ENCODE measurements at regions not wholly inside any gene's neighbourhood (a gene's known extent, or its start where the extent isn't known, plus 50 kb on each side); places are given as distances from the start of the nearest gene placed in this dataset.
"Not testable (repeated sequence)": the region's sequence is repeated elsewhere in the genome, so short reads cannot be mapped to it uniquely, and the experiment has no call there.

DNA sequence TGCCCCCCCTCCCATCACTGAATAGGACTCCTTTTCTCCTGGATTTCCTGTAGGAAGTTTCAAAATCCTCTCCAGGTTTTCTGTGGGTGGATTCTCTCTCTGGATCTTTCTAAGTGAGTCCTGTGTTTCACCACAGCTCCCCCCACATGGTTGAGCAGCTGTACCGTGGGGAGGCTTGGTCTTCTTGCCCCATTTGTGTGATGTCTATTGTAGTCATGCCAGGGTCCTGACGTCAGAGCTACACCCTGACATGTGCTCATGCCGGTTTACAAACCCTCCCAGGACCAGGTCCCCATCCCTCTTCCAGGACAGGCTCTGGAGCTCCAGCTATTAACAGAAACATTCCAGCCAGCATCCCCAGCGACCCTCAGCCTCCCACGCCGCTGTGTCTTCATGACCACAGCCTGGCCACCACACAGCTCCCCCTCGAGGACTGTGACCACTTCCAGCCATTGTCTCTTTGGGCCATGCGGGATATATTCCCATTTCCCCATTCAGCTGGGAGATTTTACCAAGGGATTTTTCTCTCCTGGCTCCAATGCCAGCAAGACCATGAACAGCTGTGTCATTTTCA lies 331.6 kb downstream of the CACNA1B start:
- H4K91ac ChIP-seq (ENCODE audit: low read depth, low read length, poor library complexity); H3K27me3 ChIP-seq (ENCODE audit: control insufficient read depth in 3 of 3, insufficient read depth in 3 of 3, low read depth in 1 of 3, low read length in 3 of 3); H3K79me1 ChIP-seq (ENCODE audit: low read depth, low read length); H2BK12ac ChIP-seq (ENCODE audit: low read length); DNase-seq (ENCODE audit: low spot score); H3K14ac ChIP-seq (ENCODE audit: low read length); H3K23ac ChIP-seq (ENCODE audit: low read depth, low read length, poor library complexity); H3K4me3 ChIP-seq (ENCODE audit: low read length in 2 of 2); H3K27ac ChIP-seq (replicated peaks; ENCODE audit: low read length); H2BK120ac ChIP-seq (ENCODE audit: low read depth, low read length); H3K4me2 ChIP-seq (ENCODE audit: insufficient read depth, low read length, poor library complexity, severe bottlenecking); H3K36me3 ChIP-seq (replicated peaks in 1 of 2; ENCODE audit: control insufficient read depth in 2 of 2, insufficient read depth in 2 of 2, low read length in 2 of 2); H3K4me1 ChIP-seq (ENCODE audit: control insufficient read depth in 2 of 2, insufficient read depth in 1 of 2, low read depth in 1 of 2, low read length in 2 of 2); H2AFZ ChIP-seq (ENCODE audit: low read length); H3K18ac ChIP-seq (ENCODE audit: low read length); H2AK5ac ChIP-seq (ENCODE audit: low read depth, low read length); H3K4ac ChIP-seq (ENCODE audit: low read length); H2BK15ac ChIP-seq (ENCODE audit: low read length); H3K9ac ChIP-seq (ENCODE audit: low read depth, low read length, poor library complexity); H4K8ac ChIP-seq (ENCODE audit: low read depth, low read length); H3K9me3 ChIP-seq (replicated peaks in 1 of 2; ENCODE audit: control insufficient read depth in 2 of 2, insufficient read depth in 1 of 2, low read depth in 1 of 2, low read length in 2 of 2); H2BK5ac ChIP-seq (ENCODE audit: low read length): not testable (repeated sequence)
- no CpG with 5 or more reads among the region's 8 CpGs for WGBS, 2 donors (ENCODE audit: extremely low coverage in 2 of 2, insufficient read length in 2 of 2, insufficient replicate concordance in 1 of 2)

DNA sequence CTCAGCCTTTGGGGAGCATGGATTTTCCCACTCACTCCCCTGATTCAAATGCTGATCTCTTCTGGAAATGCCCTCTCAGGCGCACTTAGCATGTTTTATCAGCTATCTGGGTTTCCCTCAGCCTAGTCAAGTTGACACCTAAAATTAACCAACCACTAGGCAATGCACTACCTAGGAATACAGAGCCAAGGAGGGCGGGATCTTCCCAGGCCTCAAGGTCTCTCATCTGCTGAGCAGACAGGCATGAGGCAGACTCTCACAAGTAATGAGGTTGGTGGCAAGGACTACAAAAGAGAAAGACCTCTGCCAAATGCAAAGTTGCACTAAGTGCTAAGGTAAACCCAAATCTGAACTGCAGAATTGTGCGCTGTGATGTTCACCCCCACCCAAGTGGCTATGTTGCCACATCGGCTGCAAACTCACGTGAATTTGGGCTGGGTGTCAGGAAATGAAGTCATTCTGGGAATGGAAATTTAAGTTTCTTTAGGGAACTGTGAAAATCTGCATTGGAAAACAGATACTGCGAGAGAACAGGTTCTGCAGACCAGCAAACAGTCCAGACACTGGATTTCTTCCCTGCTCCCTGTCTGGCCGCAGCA lies 332.9 kb downstream of the CACNA1B start:
- WGBS, 2 donors (ENCODE audit: extremely low coverage in 2 of 2, insufficient read length in 2 of 2, insufficient replicate concordance in 1 of 2): no CpG with 5 or more reads among the region's 7 CpGs

DNA sequence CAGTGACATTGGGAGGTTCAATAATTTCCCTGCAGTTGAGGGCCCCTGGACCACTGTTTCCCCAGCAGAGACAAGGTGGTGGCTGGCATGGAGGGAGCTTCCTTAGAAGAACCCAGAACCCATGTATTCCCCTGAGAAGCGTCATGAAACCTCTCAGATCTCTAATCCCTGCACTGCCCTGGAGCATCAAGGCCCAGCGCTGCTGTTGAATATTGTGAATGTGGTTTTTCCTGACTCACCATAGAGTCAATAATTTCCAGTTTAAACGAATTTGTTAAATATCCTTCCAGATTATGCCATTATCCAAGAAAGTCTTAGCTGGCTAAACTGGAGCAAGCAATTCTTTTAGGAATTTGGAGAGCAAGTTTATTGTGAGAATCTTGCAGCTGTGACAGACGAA lies 333.5 kb downstream of the CACNA1B start:
- H2AK5ac ChIP-seq (ENCODE audit: low read depth, low read length); H3K4me3 ChIP-seq (ENCODE audit: low read length in 2 of 2); H3K27me3 ChIP-seq (ENCODE audit: control insufficient read depth in 3 of 3, insufficient read depth in 3 of 3, low read depth in 1 of 3, low read length in 3 of 3); H4K91ac ChIP-seq (ENCODE audit: low read depth, low read length, poor library complexity); H3K79me1 ChIP-seq (ENCODE audit: low read depth, low read length); H3K9me3 ChIP-seq (replicated peaks in 1 of 2; ENCODE audit: control insufficient read depth in 2 of 2, insufficient read depth in 1 of 2, low read depth in 1 of 2, low read length in 2 of 2); H4K8ac ChIP-seq (ENCODE audit: low read depth, low read length); H3K4me1 ChIP-seq (ENCODE audit: control insufficient read depth in 2 of 2, insufficient read depth in 1 of 2, low read depth in 1 of 2, low read length in 2 of 2); H3K27ac ChIP-seq (replicated peaks; ENCODE audit: low read length); H2BK5ac ChIP-seq (ENCODE audit: low read length); H2BK120ac ChIP-seq (ENCODE audit: low read depth, low read length); H3K14ac ChIP-seq (ENCODE audit: low read length); H3K23ac ChIP-seq (ENCODE audit: low read depth, low read length, poor library complexity); H2BK12ac ChIP-seq (ENCODE audit: low read length); DNase-seq (ENCODE audit: low spot score); H2BK15ac ChIP-seq (ENCODE audit: low read length); H3K18ac ChIP-seq (ENCODE audit: low read length); H3K4ac ChIP-seq (ENCODE audit: low read length); H2AFZ ChIP-seq (ENCODE audit: low read length); H3K4me2 ChIP-seq (ENCODE audit: insufficient read depth, low read length, poor library complexity, severe bottlenecking); H3K9ac ChIP-seq (ENCODE audit: low read depth, low read length, poor library complexity); H3K36me3 ChIP-seq (replicated peaks in 1 of 2; ENCODE audit: control insufficient read depth in 2 of 2, insufficient read depth in 2 of 2, low read length in 2 of 2): not testable (repeated sequence)
- no CpG with 5 or more reads among the region's 4 CpGs for WGBS, 2 donors (ENCODE audit: extremely low coverage in 2 of 2, insufficient read length in 2 of 2, insufficient replicate concordance in 1 of 2)

More for the DNA sequence above, 332.9 kb downstream of the CACNA1B start:
- not testable (repeated sequence) for H3K4me1 ChIP-seq (ENCODE audit: control insufficient read depth in 2 of 2, insufficient read depth in 1 of 2, low read depth in 1 of 2, low read length in 2 of 2); H3K9ac ChIP-seq (ENCODE audit: low read depth, low read length, poor library complexity); H2BK120ac ChIP-seq (ENCODE audit: low read depth, low read length); H3K14ac ChIP-seq (ENCODE audit: low read length); H3K4ac ChIP-seq (ENCODE audit: low read length); H3K9me3 ChIP-seq (replicated peaks in 1 of 2; ENCODE audit: control insufficient read depth in 2 of 2, insufficient read depth in 1 of 2, low read depth in 1 of 2, low read length in 2 of 2); H2AFZ ChIP-seq (ENCODE audit: low read length); H3K27me3 ChIP-seq (ENCODE audit: control insufficient read depth in 3 of 3, insufficient read depth in 3 of 3, low read depth in 1 of 3, low read length in 3 of 3); H2BK15ac ChIP-seq (ENCODE audit: low read length); H2BK12ac ChIP-seq (ENCODE audit: low read length); H3K4me3 ChIP-seq (ENCODE audit: low read length in 2 of 2); H3K36me3 ChIP-seq (replicated peaks in 1 of 2; ENCODE audit: control insufficient read depth in 2 of 2, insufficient read depth in 2 of 2, low read length in 2 of 2); H3K27ac ChIP-seq (replicated peaks; ENCODE audit: low read length); H2AK5ac ChIP-seq (ENCODE audit: low read depth, low read length); H3K79me1 ChIP-seq (ENCODE audit: low read depth, low read length); H2BK5ac ChIP-seq (ENCODE audit: low read length); H4K91ac ChIP-seq (ENCODE audit: low read depth, low read length, poor library complexity); DNase-seq (ENCODE audit: low spot score); H3K18ac ChIP-seq (ENCODE audit: low read length); H3K23ac ChIP-seq (ENCODE audit: low read depth, low read length, poor library complexity); H3K4me2 ChIP-seq (ENCODE audit: insufficient read depth, low read length, poor library complexity, severe bottlenecking); H4K8ac ChIP-seq (ENCODE audit: low read depth, low read length)

DNA sequence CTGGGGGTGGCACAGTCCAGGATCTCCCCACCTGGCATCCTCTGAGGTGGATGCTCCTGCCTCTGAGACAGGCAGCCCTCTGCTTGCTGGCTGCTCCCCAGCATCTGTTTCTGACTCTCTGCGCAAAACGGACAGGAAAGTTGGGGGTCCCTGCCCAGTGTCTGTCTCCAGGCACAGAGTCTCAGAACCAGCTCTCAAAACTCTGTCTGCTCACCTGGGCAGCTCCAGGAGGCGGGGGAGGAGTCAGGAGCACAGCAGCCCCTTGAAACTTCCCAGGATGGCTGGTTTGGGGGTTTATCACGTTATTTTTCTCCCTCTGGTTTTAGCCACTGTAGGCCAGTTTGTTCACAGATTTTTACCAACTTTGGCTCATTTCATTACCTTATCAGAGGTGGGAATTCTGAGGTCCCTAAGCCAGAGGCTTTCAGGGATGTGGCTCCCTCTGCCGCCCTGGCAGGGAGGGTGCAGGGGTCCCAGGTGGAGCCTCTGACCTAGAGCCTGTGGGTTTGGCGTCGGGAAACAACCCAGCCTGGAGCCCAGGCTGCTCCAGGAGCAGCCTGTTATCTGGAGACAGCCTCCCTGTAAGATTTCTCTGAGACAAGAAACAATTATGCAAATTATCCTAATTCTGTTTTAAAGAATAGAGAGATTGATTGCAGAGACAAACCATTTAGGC lies 334.1 kb downstream of the CACNA1B start:
- not testable (repeated sequence) for H3K27ac ChIP-seq (replicated peaks; ENCODE audit: low read length); H3K9ac ChIP-seq (ENCODE audit: low read depth, low read length, poor library complexity); H2BK12ac ChIP-seq (ENCODE audit: low read length); H3K79me1 ChIP-seq (ENCODE audit: low read depth, low read length); H3K9me3 ChIP-seq (replicated peaks in 1 of 2; ENCODE audit: control insufficient read depth in 2 of 2, insufficient read depth in 1 of 2, low read depth in 1 of 2, low read length in 2 of 2); H2BK5ac ChIP-seq (ENCODE audit: low read length); H3K18ac ChIP-seq (ENCODE audit: low read length); H2AFZ ChIP-seq (ENCODE audit: low read length); H3K23ac ChIP-seq (ENCODE audit: low read depth, low read length, poor library complexity); H4K91ac ChIP-seq (ENCODE audit: low read depth, low read length, poor library complexity); DNase-seq (ENCODE audit: low spot score); H2BK120ac ChIP-seq (ENCODE audit: low read depth, low read length); H2AK5ac ChIP-seq (ENCODE audit: low read depth, low read length); H3K4me1 ChIP-seq (ENCODE audit: control insufficient read depth in 2 of 2, insufficient read depth in 1 of 2, low read depth in 1 of 2, low read length in 2 of 2); H4K8ac ChIP-seq (ENCODE audit: low read depth, low read length); H3K4me3 ChIP-seq (ENCODE audit: low read length in 2 of 2); H3K4me2 ChIP-seq (ENCODE audit: insufficient read depth, low read length, poor library complexity, severe bottlenecking); H3K4ac ChIP-seq (ENCODE audit: low read length); H3K14ac ChIP-seq (ENCODE audit: low read length); H3K27me3 ChIP-seq (ENCODE audit: control insufficient read depth in 3 of 3, insufficient read depth in 3 of 3, low read depth in 1 of 3, low read length in 3 of 3); H2BK15ac ChIP-seq (ENCODE audit: low read length); H3K36me3 ChIP-seq (replicated peaks in 1 of 2; ENCODE audit: control insufficient read depth in 2 of 2, insufficient read depth in 2 of 2, low read length in 2 of 2)
- no CpG with 5 or more reads among the region's 7 CpGs for WGBS, 2 donors (ENCODE audit: extremely low coverage in 2 of 2, insufficient read length in 2 of 2, insufficient replicate concordance in 1 of 2)
